Nephron (organoid): ENCODE measurements at regions not wholly inside any gene's neighbourhood (a gene's known extent, or its start where the extent isn't known, plus 50 kb on each side); places are given as distances from the start of the nearest gene placed in this dataset.

ENCODE experiments used
- H3K27ac Mint-ChIP-seq, 3 experiments: 2 replicates each; pipeline ENCODE4 v1.8.0; 2020; ENCODE audit warnings: mixed read lengths in 3 of 3, mild to moderate bottlenecking in 2 of 3, moderate library complexity in 1 of 3
- H3K27me3 Mint-ChIP-seq: 2 replicates; pipeline ENCODE4 v1.8.0; 2021; ENCODE audit warnings: low read depth, mild to moderate bottlenecking, moderate library complexity, mixed read lengths
- H3K36me3 Mint-ChIP-seq: 2 replicates; pipeline ENCODE4 v1.8.0; 2020; ENCODE audit warnings: low read depth, mixed read lengths
- H3K4me1 Mint-ChIP-seq: 2 replicates; pipeline ENCODE4 v1.8.0; 2020; ENCODE audit warnings: mixed read lengths
- H3K4me3 Mint-ChIP-seq, 3 experiments: 2 replicates each; pipeline ENCODE4 v1.8.0; 2020; ENCODE audit warnings: mild to moderate bottlenecking in 3 of 3, mixed read lengths in 3 of 3, moderate library complexity in 2 of 3
- H3K9me3 Mint-ChIP-seq: 2 replicates; pipeline ENCODE4 v1.8.0; 2020; ENCODE audit warnings: mixed read lengths
- CTCF ChIP-seq, 3 experiments: fragments of 200-600 bp; sonication (generic); IDR thresholded peaks; one replicate each; pipeline ENCODE4 v1.5.0; 2021; ENCODE audit warnings: antibody characterized with exemption in 3 of 3; ENCODE audit not compliant: unreplicated experiment in 3 of 3

- Mint-ChIP-seq H3K27ac (no peak overlapping the region), H3K4me3 (no peak overlapping the region), H3K4me1 (no peaks in the 10 kb centered on the region), H3K27me3 (peaks cover 23% of the 10 kb centered on the region), H3K36me3 (no peaks in the 10 kb centered on the region), H3K9me3 (no peaks in the 10 kb centered on the region)
- peak in 1 of 3 experiments; percentile 9 for TF ChIP-seq CTCF (IDR thresholded peaks at IDR 0.05; ENCODE audit: unreplicated experiment in 3 of 3)
Measured at GRCh38 chr1:62989497-62989896, 205.6 kb downstream of the ATG4C start.

GRCh38 chr1:62991152-62991551, 207.2 kb downstream of the ATG4C start:
- Mint-ChIP-seq H3K27ac (no peak overlapping the region), H3K36me3 (no peaks in the 10 kb centered on the region), H3K4me1 (no peaks in the 10 kb centered on the region), H3K9me3 (no peaks in the 10 kb centered on the region), H3K27me3 (peaks cover 23% of the 10 kb centered on the region), H3K4me3 (no peak overlapping the region)
- TF ChIP-seq CTCF (IDR thresholded peaks at IDR 0.05; ENCODE audit: unreplicated experiment in 3 of 3): no peak

- Mint-ChIP-seq H3K36me3 (no peaks in the 10 kb centered on the region), H3K27me3 (peaks cover 30% of the 10 kb centered on the region), H3K27ac (no peak overlapping the region), H3K9me3 (no peaks in the 10 kb centered on the region), H3K4me1 (no peaks in the 10 kb centered on the region), H3K4me3 (no peak overlapping the region)
- TF ChIP-seq CTCF (IDR thresholded peaks at IDR 0.05; ENCODE audit: unreplicated experiment in 3 of 3): no peak
Measured at GRCh38 chr1:62993844-62994243, 209.9 kb downstream of the ATG4C start.

- Mint-ChIP-seq H3K4me1 (no peaks in the 10 kb centered on the region), H3K27me3 (peaks cover 39% of the 10 kb centered on the region), H3K27ac (no peak overlapping the region), H3K36me3 (no peaks in the 10 kb centered on the region), H3K4me3 (no peak overlapping the region), H3K9me3 (no peaks in the 10 kb centered on the region)
- no peak for TF ChIP-seq CTCF (IDR thresholded peaks at IDR 0.05; ENCODE audit: unreplicated experiment in 3 of 3)
Measured at GRCh38 chr1:62995173-62995572, 211.2 kb downstream of the ATG4C start.

- Mint-ChIP-seq H3K9me3 (no peaks in the 10 kb centered on the region), H3K4me1 (no peaks in the 10 kb centered on the region), H3K36me3 (no peaks in the 10 kb centered on the region), H3K27me3 (peaks cover 53% of the 10 kb centered on the region), H3K4me3 (no peak overlapping the region), H3K27ac (no peak overlapping the region)
- no peak for TF ChIP-seq CTCF (IDR thresholded peaks at IDR 0.05; ENCODE audit: unreplicated experiment in 3 of 3)
Measured at GRCh38 chr1:62997884-62998283, 214.0 kb downstream of the ATG4C start.

GRCh38 chr1:62998845-62999649, 215.1 kb downstream of the ATG4C start:
- no peak overlapping the region for H3K4me3 Mint-ChIP-seq
- no peak for TF ChIP-seq CTCF (IDR thresholded peaks at IDR 0.05; ENCODE audit: unreplicated experiment in 3 of 3)
- H3K4me1 Mint-ChIP-seq: no peaks in the 10 kb centered on the region
- no peak overlapping the region for H3K27ac Mint-ChIP-seq
- no peaks in the 10 kb centered on the region for H3K36me3 Mint-ChIP-seq
- H3K27me3 Mint-ChIP-seq: peaks cover 50% of the 10 kb centered on the region
- no peaks in the 10 kb centered on the region for H3K9me3 Mint-ChIP-seq
